BJ (cell line): ENCODE measurements at regions not wholly inside any gene's neighbourhood (a gene's known extent, or its start where the extent isn't known, plus 50 kb on each side); places are given as distances from the start of the nearest gene placed in this dataset. TPM values are rescaled to one million over a fixed set of nuclear protein-coding genes. Genes with fewer than 3 reads are reported as not detected.

ENCODE experiments used
- CTCF ChIA-PET: fragments of 350-600 bp; formaldehyde crosslinking; extraction: SDS; loops from one replicate; lab custom pipeline; 2021; ENCODE audit warnings: antibody characterized with exemption, inconsistent platforms; lab: Yijun Ruan, JAX
- POLR2A ChIA-PET: fragments of 300-600 bp; sonication (Branson Sonifier 250); formaldehyde crosslinking; extraction: SDS; loops from one replicate; lab custom pipeline; 2021; ENCODE audit warnings: antibody characterized with exemption; lab: Charles Lee
- DNase-seq: peaks from one replicate; pipeline ENCODE4 v3.0.0-alpha.2; 2011; ENCODE audit warnings: low read depth
- H3K27me3 ChIP-seq: 2 replicates; pipeline ENCODE4 v1.6.0; 2011; ENCODE audit warnings: low read length; ENCODE audit not compliant: control insufficient read depth, insufficient read depth
- H3K36me3 ChIP-seq: 2 replicates; pipeline ENCODE4 v1.5.1; 2011; ENCODE audit warnings: low read length; ENCODE audit not compliant: control insufficient read depth, insufficient read depth
- H3K4me3 ChIP-seq: 2 replicates; pipeline ENCODE4 v1.5.1; 2011; ENCODE audit warnings: low read depth, mild to moderate bottlenecking, control low read depth, low read length
- small RNA-seq: library from RNA; depleted of rRNA; stranded (forward); fragments of <200 nt; gene quantifications from one replicate; pipeline ENCODE3, GENCODE V24; 2012; ENCODE audit warnings: low replicate concordance, low read depth; ENCODE audit not compliant: insufficient read length
- TF ChIP-seq, protein P1 (sequence below): IDR thresholded peaks from 2 replicates; pipeline ENCODE4 v1.5.1; 2011; ENCODE audit warnings: low read depth, mild to moderate bottlenecking, control low read depth, inconsistent platforms, low read length, moderate library complexity; ENCODE audit not compliant: insufficient read depth

DNA sequence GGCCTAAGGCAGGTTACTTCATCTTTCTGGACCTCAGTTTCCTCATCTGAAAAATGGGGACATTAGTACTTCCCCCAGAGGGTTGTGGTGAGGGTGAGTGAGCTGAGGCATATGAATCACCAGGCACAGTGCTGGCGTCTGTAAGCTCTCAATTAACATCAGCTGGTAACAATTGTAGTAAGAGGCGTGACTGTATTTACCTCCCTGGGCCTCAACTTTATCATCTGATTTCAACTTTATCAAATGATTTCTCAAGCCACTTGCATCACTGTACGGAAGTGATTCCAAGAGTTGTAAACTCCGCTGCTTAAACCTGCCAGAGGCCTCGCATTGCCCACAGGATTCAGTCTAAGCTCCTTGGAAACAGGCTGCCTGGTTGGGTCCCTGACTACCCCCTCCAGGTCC, 53.6 kb upstream of the PKDCC start:
- H3K27me3 ChIP-seq, result peaks cover 5% of the 10 kb centered on the region
- ChIA-PET POLR2A (no interaction called here), CTCF (no interaction called here)
- DNase-seq, result no peak
- H3K4me3 ChIP-seq, result no peak overlapping the region
- TF ChIP-seq, protein P1, sequence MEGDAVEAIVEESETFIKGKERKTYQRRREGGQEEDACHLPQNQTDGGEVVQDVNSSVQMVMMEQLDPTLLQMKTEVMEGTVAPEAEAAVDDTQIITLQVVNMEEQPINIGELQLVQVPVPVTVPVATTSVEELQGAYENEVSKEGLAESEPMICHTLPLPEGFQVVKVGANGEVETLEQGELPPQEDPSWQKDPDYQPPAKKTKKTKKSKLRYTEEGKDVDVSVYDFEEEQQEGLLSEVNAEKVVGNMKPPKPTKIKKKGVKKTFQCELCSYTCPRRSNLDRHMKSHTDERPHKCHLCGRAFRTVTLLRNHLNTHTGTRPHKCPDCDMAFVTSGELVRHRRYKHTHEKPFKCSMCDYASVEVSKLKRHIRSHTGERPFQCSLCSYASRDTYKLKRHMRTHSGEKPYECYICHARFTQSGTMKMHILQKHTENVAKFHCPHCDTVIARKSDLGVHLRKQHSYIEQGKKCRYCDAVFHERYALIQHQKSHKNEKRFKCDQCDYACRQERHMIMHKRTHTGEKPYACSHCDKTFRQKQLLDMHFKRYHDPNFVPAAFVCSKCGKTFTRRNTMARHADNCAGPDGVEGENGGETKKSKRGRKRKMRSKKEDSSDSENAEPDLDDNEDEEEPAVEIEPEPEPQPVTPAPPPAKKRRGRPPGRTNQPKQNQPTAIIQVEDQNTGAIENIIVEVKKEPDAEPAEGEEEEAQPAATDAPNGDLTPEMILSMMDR, result no peak
- no peaks in the 10 kb centered on the region for H3K36me3 ChIP-seq

DNA sequence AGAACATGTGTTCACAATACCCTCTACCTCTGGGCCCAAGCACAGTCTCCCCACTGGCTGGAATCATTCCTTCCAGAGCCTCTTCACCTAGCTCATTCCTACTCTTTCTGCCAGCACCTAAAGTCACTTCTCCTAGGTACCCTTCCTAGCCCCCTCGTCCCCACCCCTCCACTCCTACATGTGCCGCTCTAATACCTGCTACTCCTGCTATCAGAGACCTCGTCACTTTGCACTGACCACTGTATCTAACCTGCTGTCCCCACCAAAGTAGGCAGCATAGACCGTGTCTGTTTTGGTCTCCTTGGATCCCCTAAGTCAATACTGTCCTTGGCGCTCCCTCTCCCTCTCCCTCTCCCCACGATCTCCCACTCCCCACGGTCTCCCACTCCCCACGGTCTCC, 53.2 kb upstream of the PKDCC start:
- peaks cover 5% of the 10 kb centered on the region for H3K27me3 ChIP-seq
- no peak for DNase-seq
- no peak overlapping the region for H3K4me3 ChIP-seq
- TF ChIP-seq, protein P1, result no peak
- POLR2A ChIA-PET, result no interaction called here
- no peaks in the 10 kb centered on the region for H3K36me3 ChIP-seq
- CTCF ChIA-PET, result no interaction called here

DNA sequence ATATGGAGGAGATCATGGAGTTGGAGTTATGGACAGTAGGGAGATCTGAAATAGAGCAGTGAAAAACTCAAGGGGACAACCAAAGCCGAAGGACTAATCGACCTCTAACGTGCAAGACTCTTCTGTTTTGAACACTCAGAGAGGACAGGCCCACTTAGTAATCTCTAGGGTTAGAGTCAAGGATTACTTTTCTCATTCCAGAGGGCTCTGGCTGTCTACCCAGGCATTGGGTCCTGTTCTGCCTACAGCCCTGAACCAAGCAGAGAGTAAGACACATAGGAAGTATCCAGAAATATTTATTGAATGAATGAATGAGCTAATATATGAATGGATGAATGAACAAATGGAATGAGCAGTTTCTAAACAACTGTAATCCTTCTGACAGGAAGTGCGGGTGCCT, 50.3 kb upstream of the PKDCC start:
- Histone ChIP-seq H3K4me3 (no peak overlapping the region), H3K27me3 (peaks cover 9% of the 10 kb centered on the region), H3K36me3 (no peaks in the 10 kb centered on the region)
- CTCF ChIA-PET, result interaction anchor here (1.0 kb wide), 1 partner anchor 70 kb away, joined by 3 read pairs; no protein-coding TSS in a partner anchor
- POLR2A ChIA-PET, result no interaction called here
- TF ChIP-seq, protein P1, result no peak
- no peak for DNase-seq

Small RNA genes lying in the stretch of these regions (small RNA-seq; reads per million reads assigned to genes)
- not detected for gene RF00019
- gene RNU4-63P, result not detected
